SK-N-SH treated with all-trans-retinoic acid at 6 μM for 48 hours (cell line): ENCODE measurements at regions not wholly inside any gene's neighbourhood (a gene's known extent, or its start where the extent isn't known, plus 50 kb on each side); places are given as distances from the start of the nearest gene placed in this dataset.

Experiments
- ATAC-seq: fragments of 200-7000 bp; cut with Tn5 transposase; 3 replicates; pipeline ENCODE4 v1.9.1; 2020; ENCODE audit warnings: mild to moderate bottlenecking, moderate library complexity
- ARNTL ChIP-seq: fragments of 450-650 bp; formaldehyde crosslinking; IDR thresholded peaks from 2 replicates; pipeline ENCODE4 v1.5.0; 2020; ENCODE audit warnings: low read depth, mild to moderate bottlenecking, moderate library complexity, borderline replicate concordance
- BACH2 ChIP-seq: fragments of 250-450 bp; sonication (Bioruptor Pico); IDR thresholded peaks from 2 replicates; pipeline ENCODE4 v1.9.0; 2021; ENCODE audit warnings: mild to moderate bottlenecking, borderline replicate concordance
- CREB5 ChIP-seq: fragments of 250-450 bp; sonication (Bioruptor Pico); IDR thresholded peaks from 2 replicates; pipeline ENCODE4 v1.5.1; 2020; ENCODE audit warnings: low read depth, mild to moderate bottlenecking, moderate library complexity
- CSDC2 ChIP-seq: fragments of 250-450 bp; sonication (Bioruptor Pico); IDR thresholded peaks from 2 replicates; pipeline ENCODE4 v1.5.0; 2020; ENCODE audit warnings: mild to moderate bottlenecking, moderate library complexity
- CSRNP3 ChIP-seq: fragments of 250-450 bp; sonication (Bioruptor Pico); IDR thresholded peaks from 2 replicates; pipeline ENCODE4 v1.5.1; 2021; ENCODE audit warnings: mild to moderate bottlenecking, moderate library complexity
- GLIS3 ChIP-seq: fragments of 250-450 bp; sonication (Bioruptor Pico); IDR thresholded peaks from 2 replicates; pipeline ENCODE4 v1.5.0; 2020; ENCODE audit warnings: mild to moderate bottlenecking, moderate library complexity
- OSR1 ChIP-seq: fragments of 250-450 bp; sonication (Bioruptor Pico); IDR thresholded peaks from 2 replicates; pipeline ENCODE4 v1.8.0; 2022; ENCODE audit warnings: moderate library complexity, mild to moderate bottlenecking, inconsistent platforms
- POU6F1 ChIP-seq: fragments of 250-450 bp; sonication (Bioruptor Pico); IDR thresholded peaks from 2 replicates; pipeline ENCODE4 v1.8.0; 2021; ENCODE audit warnings: low read depth, mild to moderate bottlenecking, moderate library complexity, borderline replicate concordance
- RARB ChIP-seq: fragments of 250-450 bp; sonication (Bioruptor Pico); IDR thresholded peaks from 2 replicates; pipeline ENCODE4 v1.8.0; 2021; ENCODE audit warnings: mild to moderate bottlenecking, moderate library complexity
- SNAI2 ChIP-seq: fragments of 250-450 bp; sonication (Bioruptor Pico); IDR thresholded peaks from 2 replicates; pipeline ENCODE4 v1.5.0; 2020; ENCODE audit warnings: mild to moderate bottlenecking, moderate library complexity
- TCF4 ChIP-seq: fragments of 250-450 bp; sonication (Bioruptor Pico); IDR thresholded peaks from 2 replicates; pipeline ENCODE4 v1.8.0; 2021; ENCODE audit warnings: mild to moderate bottlenecking, moderate library complexity, borderline replicate concordance
- TOX ChIP-seq: fragments of 250-450 bp; sonication (Bioruptor Pico); IDR thresholded peaks from 2 replicates; pipeline ENCODE4 v1.8.0; 2021; ENCODE audit warnings: mild to moderate bottlenecking, moderate library complexity, borderline replicate concordance
- TSHZ2 ChIP-seq: fragments of 250-450 bp; sonication (Bioruptor Pico); IDR thresholded peaks from 2 replicates; pipeline ENCODE4 v1.5.0; 2020; ENCODE audit warnings: mild to moderate bottlenecking, moderate library complexity
- ZC3H10 ChIP-seq: fragments of 250-450 bp; sonication (Bioruptor Pico); IDR thresholded peaks from 2 replicates; pipeline ENCODE4 v1.5.1; 2021; ENCODE audit warnings: mild to moderate bottlenecking, moderate library complexity
- ZFP3 ChIP-seq: fragments of 250-450 bp; sonication (Bioruptor Pico); IDR thresholded peaks from 2 replicates; pipeline ENCODE4 v1.5.0; 2020; ENCODE audit warnings: mild to moderate bottlenecking, moderate library complexity
- ZFP30 ChIP-seq: fragments of 450-650 bp; formaldehyde crosslinking; IDR thresholded peaks from 2 replicates; pipeline ENCODE4 v1.5.0; 2022; ENCODE audit warnings: mild to moderate bottlenecking, moderate library complexity
- ZNF70 ChIP-seq: fragments of 450-650 bp; formaldehyde crosslinking; IDR thresholded peaks from 2 replicates; pipeline ENCODE4 v1.5.0; 2020; ENCODE audit warnings: mild to moderate bottlenecking, moderate library complexity
- ZNF8 ChIP-seq: fragments of 450-650 bp; formaldehyde crosslinking; IDR thresholded peaks from 2 replicates; pipeline ENCODE4 v1.5.0; 2020; ENCODE audit warnings: mild to moderate bottlenecking, moderate library complexity

GRCh38 chr7:23966941-23967340, 256.9 kb downstream of the STK31 start:
- no peak for ATAC-seq
- TF ChIP-seq CSDC2, result no peak
- TF ChIP-seq ZNF8, result no peak
- no peak for TF ChIP-seq OSR1
- no peak for TF ChIP-seq CREB5 (CRISPR knock-in tag)
- no peak for TF ChIP-seq CSRNP3 (CRISPR knock-in tag)
- no peak for TF ChIP-seq ZFP3 (CRISPR knock-in tag)
- TF ChIP-seq GLIS3 (CRISPR knock-in tag), result no peak
- no peak for TF ChIP-seq ZC3H10 (CRISPR knock-in tag)
- no peak for TF ChIP-seq TCF4 (CRISPR knock-in tag)
- no peak for TF ChIP-seq TSHZ2 (CRISPR knock-in tag)
- no peak for TF ChIP-seq POU6F1 (CRISPR knock-in tag)
- TF ChIP-seq ARNTL (CRISPR knock-in tag), result no peak
- TF ChIP-seq TOX (CRISPR knock-in tag), result no peak

- TF ChIP-seq ZFP3 (CRISPR knock-in tag) (no peak), TCF4 (CRISPR knock-in tag) (no peak), RARB (CRISPR knock-in tag) (no peak), ARNTL (CRISPR knock-in tag) (no peak), TSHZ2 (CRISPR knock-in tag) (no peak), ZNF8 (no peak), BACH2 (CRISPR knock-in tag) (no peak), POU6F1 (CRISPR knock-in tag) (no peak), ZNF70 (no peak), ZFP30 (no peak), OSR1 (no peak), GLIS3 (CRISPR knock-in tag) (no peak), CSRNP3 (CRISPR knock-in tag) (no peak), CREB5 (CRISPR knock-in tag) (no peak), SNAI2 (CRISPR knock-in tag) (no peak)
- ATAC-seq, result no peak
Measured at GRCh38 chr7:23967949-23968599, 258.1 kb downstream of the STK31 start.
